OCI-LY1 (cell line): ENCODE measurements at regions not wholly inside any gene's neighbourhood (a gene's known extent, or its start where the extent isn't known, plus 50 kb on each side); places are given as distances from the start of the nearest gene placed in this dataset.

Experiments
- H2AFZ ChIP-seq: fragments of 200-600 bp; sonication (generic), shearing (Covaris generic); 2 replicates; pipeline ENCODE4 v1.6.0; 2014; ENCODE audit warnings: antibody characterized with exemption, mild to moderate bottlenecking, low read length
- H3F3A ChIP-seq: fragments of 200-600 bp; sonication (generic), shearing (Covaris generic); 2 replicates; pipeline ENCODE4 v1.6.0; 2014; ENCODE audit warnings: mild to moderate bottlenecking, antibody characterized with exemption, low read length, moderate library complexity; ENCODE audit not compliant: insufficient read depth
- H3K27ac ChIP-seq: fragments of 200-600 bp; sonication (generic); 2 replicates; pipeline ENCODE4 v1.5.1; 2014; ENCODE audit warnings: low read length, mixed run types, mild to moderate bottlenecking, low read depth; ENCODE audit not compliant: poor library complexity, severe bottlenecking
- H3K27me3 ChIP-seq: fragments of 200-600 bp; sonication (generic); 2 replicates; pipeline ENCODE4 v1.6.0; 2014; ENCODE audit warnings: antibody characterized with exemption, mild to moderate bottlenecking, low read length, moderate library complexity; ENCODE audit not compliant: insufficient read depth
- H3K36me3 ChIP-seq: fragments of 200-600 bp; sonication (generic); 2 replicates; pipeline ENCODE4 v1.6.1; 2014; ENCODE audit warnings: mild to moderate bottlenecking, antibody characterized with exemption, low read length, moderate library complexity, mixed read lengths; ENCODE audit not compliant: insufficient read depth
- H3K4me1 ChIP-seq: fragments of 200-600 bp; sonication (generic); 2 replicates; pipeline ENCODE4 v1.5.1; 2014; ENCODE audit warnings: mild to moderate bottlenecking, low read length, moderate library complexity; ENCODE audit not compliant: insufficient read depth, severe bottlenecking
- H3K4me2 ChIP-seq: fragments of 200-600 bp; sonication (generic), shearing (Covaris generic); 2 replicates; pipeline ENCODE4 v1.6.1; 2014; ENCODE audit warnings: low read length
- H3K4me3 ChIP-seq: fragments of 200-600 bp; sonication (generic); 2 replicates; pipeline ENCODE4 v1.5.1; 2014; ENCODE audit warnings: low read length, low read depth, mild to moderate bottlenecking, mixed read lengths; ENCODE audit not compliant: poor library complexity, severe bottlenecking
- H3K79me2 ChIP-seq: fragments of 200-600 bp; shearing (Covaris generic); 2 replicates; pipeline ENCODE4 v1.6.1; 2016; ENCODE audit warnings: mixed run types, low read length, mixed read lengths; ENCODE audit not compliant: insufficient read depth
- H3K9ac ChIP-seq: fragments of 200-600 bp; sonication (generic), shearing (Covaris generic); 2 replicates; pipeline ENCODE4 v1.6.1; 2014; ENCODE audit warnings: mild to moderate bottlenecking, low read length, mixed read lengths
- H3K9me2 ChIP-seq: fragments of 200-600 bp; sonication (generic), shearing (Covaris generic); 2 replicates; pipeline ENCODE4 v1.6.1; 2014; ENCODE audit warnings: low read depth, mild to moderate bottlenecking, low read length, mixed read lengths
- H3K9me3 ChIP-seq: fragments of 200-600 bp; shearing (Covaris generic); 2 replicates; pipeline ENCODE4 v1.6.1; 2014; ENCODE audit warnings: low read length, mixed read lengths
- H4K20me1 ChIP-seq: fragments of 200-600 bp; sonication (generic), shearing (Covaris generic); 2 replicates; pipeline ENCODE4 v1.6.0; 2016; ENCODE audit warnings: mild to moderate bottlenecking, low read length; ENCODE audit not compliant: insufficient read depth
- EZH2 ChIP-seq: fragments of 200-600 bp; sonication (generic), shearing (Covaris generic); IDR thresholded peaks from 2 replicates; pipeline ENCODE4 v1.8.0; 2017; ENCODE audit warnings: borderline replicate concordance, mixed run types, mild to moderate bottlenecking, antibody characterized with exemption, low read length, moderate library complexity, mixed read lengths
- TF ChIP-seq, protein P1 (sequence below): fragments of 200-600 bp; sonication (generic), shearing (Covaris generic); IDR thresholded peaks from 2 replicates; pipeline ENCODE4 v1.5.1; 2017; ENCODE audit warnings: mild to moderate bottlenecking, antibody characterized with exemption, low read length, moderate library complexity, mixed read lengths

DNA sequence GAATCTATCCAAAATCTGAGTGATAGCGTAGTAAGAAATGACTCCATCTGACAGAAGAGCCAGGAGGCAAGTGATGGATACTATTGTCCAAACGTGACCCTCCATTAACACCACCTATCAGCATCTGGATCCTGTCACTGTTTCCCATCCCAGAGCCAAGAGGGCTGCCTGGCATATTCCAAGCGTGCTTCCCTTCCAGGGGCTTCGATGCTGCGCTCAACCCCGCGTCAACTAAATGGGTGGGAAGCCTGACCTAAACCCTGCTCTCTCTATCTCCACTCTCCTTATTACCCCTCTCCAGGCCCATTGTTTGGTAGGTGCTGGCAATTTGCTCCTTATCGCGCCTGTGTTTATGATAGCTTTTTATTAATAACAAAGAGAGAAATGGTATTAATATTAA, 83.2 kb downstream of the NR2F2 start:
- H3K9ac ChIP-seq: no peak overlapping the region
- no peak overlapping the region for H3K27ac ChIP-seq
- no peaks in the 10 kb centered on the region for H3F3A ChIP-seq
- no peak overlapping the region for H3K4me2 ChIP-seq
- H3K27me3 ChIP-seq: no peaks in the 10 kb centered on the region
- H3K4me3 ChIP-seq: no peak overlapping the region
- H4K20me1 ChIP-seq: no peaks in the 10 kb centered on the region
- no peaks in the 10 kb centered on the region for H3K9me2 ChIP-seq
- TF ChIP-seq, protein P1, sequence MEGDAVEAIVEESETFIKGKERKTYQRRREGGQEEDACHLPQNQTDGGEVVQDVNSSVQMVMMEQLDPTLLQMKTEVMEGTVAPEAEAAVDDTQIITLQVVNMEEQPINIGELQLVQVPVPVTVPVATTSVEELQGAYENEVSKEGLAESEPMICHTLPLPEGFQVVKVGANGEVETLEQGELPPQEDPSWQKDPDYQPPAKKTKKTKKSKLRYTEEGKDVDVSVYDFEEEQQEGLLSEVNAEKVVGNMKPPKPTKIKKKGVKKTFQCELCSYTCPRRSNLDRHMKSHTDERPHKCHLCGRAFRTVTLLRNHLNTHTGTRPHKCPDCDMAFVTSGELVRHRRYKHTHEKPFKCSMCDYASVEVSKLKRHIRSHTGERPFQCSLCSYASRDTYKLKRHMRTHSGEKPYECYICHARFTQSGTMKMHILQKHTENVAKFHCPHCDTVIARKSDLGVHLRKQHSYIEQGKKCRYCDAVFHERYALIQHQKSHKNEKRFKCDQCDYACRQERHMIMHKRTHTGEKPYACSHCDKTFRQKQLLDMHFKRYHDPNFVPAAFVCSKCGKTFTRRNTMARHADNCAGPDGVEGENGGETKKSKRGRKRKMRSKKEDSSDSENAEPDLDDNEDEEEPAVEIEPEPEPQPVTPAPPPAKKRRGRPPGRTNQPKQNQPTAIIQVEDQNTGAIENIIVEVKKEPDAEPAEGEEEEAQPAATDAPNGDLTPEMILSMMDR: no peak
- no peak overlapping the region for H2AFZ ChIP-seq
- H3K79me2 ChIP-seq: no peaks in the 10 kb centered on the region
- H3K9me3 ChIP-seq: no peaks in the 10 kb centered on the region
- H3K36me3 ChIP-seq: no peaks in the 10 kb centered on the region
- no peaks in the 10 kb centered on the region for H3K4me1 ChIP-seq

DNA sequence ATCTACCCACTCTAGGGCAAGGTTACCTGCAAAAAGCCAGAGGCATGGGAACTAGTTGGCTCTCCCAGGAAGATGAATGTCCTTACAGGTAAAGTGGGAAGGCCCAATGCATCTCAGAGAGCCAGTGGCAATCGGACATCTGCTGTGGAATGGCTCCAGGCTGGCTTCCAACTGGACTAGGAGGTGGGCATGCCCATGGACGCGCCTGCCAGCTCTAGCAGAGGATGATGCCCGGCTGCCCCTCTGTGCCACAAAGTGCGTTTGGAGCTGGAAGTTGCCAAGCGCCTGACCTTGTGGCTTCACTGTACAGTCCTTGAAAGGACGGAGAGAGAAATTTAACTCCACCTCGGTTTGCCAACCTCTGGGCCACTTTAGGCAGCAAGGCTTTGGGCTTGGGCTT, 84.4 kb downstream of the NR2F2 start:
- no peaks in the 10 kb centered on the region for H4K20me1 ChIP-seq
- H3K36me3 ChIP-seq: no peaks in the 10 kb centered on the region
- no peaks in the 10 kb centered on the region for H3F3A ChIP-seq
- TF ChIP-seq, protein P1: no peak
- TF ChIP-seq EZH2: no peak
- H3K9me3 ChIP-seq: no peaks in the 10 kb centered on the region
- no peak overlapping the region for H3K27ac ChIP-seq
- H3K4me2 ChIP-seq: no peak overlapping the region
- no peak overlapping the region for H3K4me3 ChIP-seq
- H3K9me2 ChIP-seq: no peaks in the 10 kb centered on the region
- no peak overlapping the region for H2AFZ ChIP-seq
- H3K9ac ChIP-seq: no peak overlapping the region
- no peaks in the 10 kb centered on the region for H3K4me1 ChIP-seq
- no peaks in the 10 kb centered on the region for H3K79me2 ChIP-seq
- no peaks in the 10 kb centered on the region for H3K27me3 ChIP-seq

DNA sequence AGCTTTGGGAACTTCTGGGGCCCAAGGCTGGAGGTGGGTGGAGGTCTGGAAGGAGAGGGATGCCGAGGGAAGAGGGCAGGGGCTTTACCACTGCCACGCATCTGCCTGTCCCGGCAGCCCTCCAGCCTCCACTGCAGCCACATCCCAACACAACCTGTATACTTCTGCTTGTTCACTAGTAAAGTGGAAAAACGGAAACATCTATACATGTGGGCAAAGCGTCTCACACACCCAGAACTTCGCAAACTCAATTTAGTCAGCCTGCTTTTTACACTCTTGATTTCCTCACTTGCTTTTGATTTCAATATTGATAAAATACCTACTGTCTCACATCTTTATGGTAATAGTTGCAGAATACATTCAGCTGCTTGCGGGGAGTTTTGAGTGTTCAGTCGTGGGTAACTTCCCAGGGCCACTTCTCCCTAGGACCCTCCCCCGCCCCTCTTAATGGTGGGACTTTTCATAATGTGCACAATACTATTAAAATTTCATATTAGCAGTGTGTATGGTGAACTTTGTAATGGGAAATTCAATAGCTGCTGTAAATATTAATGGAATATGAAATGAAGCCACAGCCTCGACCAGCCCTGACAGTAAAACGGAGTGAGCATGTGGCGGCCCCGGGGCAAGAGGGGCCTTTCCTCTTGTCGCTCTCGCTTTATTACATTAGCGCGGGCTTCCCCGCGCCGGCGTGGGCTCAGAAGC, 85.2 kb downstream of the NR2F2 start:
- no peak overlapping the region for H3K4me3 ChIP-seq

More for the DNA sequence above, 85.2 kb downstream of the NR2F2 start:
- H4K20me1 ChIP-seq: no peaks in the 10 kb centered on the region
- H3K9ac ChIP-seq: no peak overlapping the region
- H3K27ac ChIP-seq: no peak overlapping the region
- no peaks in the 10 kb centered on the region for H3K79me2 ChIP-seq
- no peaks in the 10 kb centered on the region for H3K9me2 ChIP-seq
- no peaks in the 10 kb centered on the region for H3K9me3 ChIP-seq
- TF ChIP-seq, protein P1: no peak
- no peak for TF ChIP-seq EZH2
- no peak overlapping the region for H2AFZ ChIP-seq
- H3K4me1 ChIP-seq: no peaks in the 10 kb centered on the region
- no peaks in the 10 kb centered on the region for H3F3A ChIP-seq
- H3K4me2 ChIP-seq: no peak overlapping the region
- no peaks in the 10 kb centered on the region for H3K27me3 ChIP-seq
- no peaks in the 10 kb centered on the region for H3K36me3 ChIP-seq
